SK-N-SH treated with all-trans-retinoic acid at 6 μM for 48 hours (cell line): ENCODE measurements at regions not wholly inside any gene's neighbourhood (a gene's known extent, or its start where the extent isn't known, plus 50 kb on each side); places are given as distances from the start of the nearest gene placed in this dataset.

Source experiments
- ATAC-seq: fragments of 200-7000 bp; cut with Tn5 transposase; 3 replicates; pipeline ENCODE4 v1.9.1; 2020; ENCODE audit warnings: mild to moderate bottlenecking, moderate library complexity
- ARNTL ChIP-seq: fragments of 450-650 bp; formaldehyde crosslinking; IDR thresholded peaks from 2 replicates; pipeline ENCODE4 v1.5.0; 2020; ENCODE audit warnings: low read depth, mild to moderate bottlenecking, moderate library complexity, borderline replicate concordance
- CSDC2 ChIP-seq: fragments of 250-450 bp; sonication (Bioruptor Pico); IDR thresholded peaks from 2 replicates; pipeline ENCODE4 v1.5.0; 2020; ENCODE audit warnings: mild to moderate bottlenecking, moderate library complexity
- CSRNP3 ChIP-seq: fragments of 250-450 bp; sonication (Bioruptor Pico); IDR thresholded peaks from 2 replicates; pipeline ENCODE4 v1.5.1; 2021; ENCODE audit warnings: mild to moderate bottlenecking, moderate library complexity
- GLIS3 ChIP-seq: fragments of 250-450 bp; sonication (Bioruptor Pico); IDR thresholded peaks from 2 replicates; pipeline ENCODE4 v1.5.0; 2020; ENCODE audit warnings: mild to moderate bottlenecking, moderate library complexity
- ISL1 ChIP-seq: fragments of 250-450 bp; sonication (Bioruptor Pico); IDR thresholded peaks from 2 replicates; pipeline ENCODE4 v2.1.2; 2022; ENCODE audit warnings: mild to moderate bottlenecking, moderate library complexity
- OSR1 ChIP-seq: fragments of 250-450 bp; sonication (Bioruptor Pico); IDR thresholded peaks from 2 replicates; pipeline ENCODE4 v1.8.0; 2022; ENCODE audit warnings: moderate library complexity, mild to moderate bottlenecking, inconsistent platforms
- PATZ1 ChIP-seq: fragments of 250-450 bp; sonication (Bioruptor Pico); IDR thresholded peaks from 2 replicates; pipeline ENCODE4 v1.8.0; 2020; ENCODE audit warnings: mild to moderate bottlenecking, moderate library complexity, borderline replicate concordance
- POU6F1 ChIP-seq: fragments of 250-450 bp; sonication (Bioruptor Pico); IDR thresholded peaks from 2 replicates; pipeline ENCODE4 v1.8.0; 2021; ENCODE audit warnings: low read depth, mild to moderate bottlenecking, moderate library complexity, borderline replicate concordance
- PPARA ChIP-seq: fragments of 250-450 bp; sonication (Bioruptor Pico); IDR thresholded peaks from 2 replicates; pipeline ENCODE4 v1.5.0; 2020; ENCODE audit warnings: mild to moderate bottlenecking, borderline replicate concordance
- RARB ChIP-seq: fragments of 250-450 bp; sonication (Bioruptor Pico); IDR thresholded peaks from 2 replicates; pipeline ENCODE4 v1.8.0; 2021; ENCODE audit warnings: mild to moderate bottlenecking, moderate library complexity
- SNAI2 ChIP-seq: fragments of 250-450 bp; sonication (Bioruptor Pico); IDR thresholded peaks from 2 replicates; pipeline ENCODE4 v1.5.0; 2020; ENCODE audit warnings: mild to moderate bottlenecking, moderate library complexity
- TOX ChIP-seq: fragments of 250-450 bp; sonication (Bioruptor Pico); IDR thresholded peaks from 2 replicates; pipeline ENCODE4 v1.8.0; 2021; ENCODE audit warnings: mild to moderate bottlenecking, moderate library complexity, borderline replicate concordance
- TSHZ2 ChIP-seq: fragments of 250-450 bp; sonication (Bioruptor Pico); IDR thresholded peaks from 2 replicates; pipeline ENCODE4 v1.5.0; 2020; ENCODE audit warnings: mild to moderate bottlenecking, moderate library complexity
- ZC3H10 ChIP-seq: fragments of 250-450 bp; sonication (Bioruptor Pico); IDR thresholded peaks from 2 replicates; pipeline ENCODE4 v1.5.1; 2021; ENCODE audit warnings: mild to moderate bottlenecking, moderate library complexity
- ZFP3 ChIP-seq: fragments of 250-450 bp; sonication (Bioruptor Pico); IDR thresholded peaks from 2 replicates; pipeline ENCODE4 v1.5.0; 2020; ENCODE audit warnings: mild to moderate bottlenecking, moderate library complexity
- ZFP30 ChIP-seq: fragments of 450-650 bp; formaldehyde crosslinking; IDR thresholded peaks from 2 replicates; pipeline ENCODE4 v1.5.0; 2022; ENCODE audit warnings: mild to moderate bottlenecking, moderate library complexity
- ZNF565 ChIP-seq: fragments of 450-650 bp; formaldehyde crosslinking; conservative IDR thresholded peaks from 2 replicates; pipeline ENCODE4 v1.5.0; 2020; ENCODE audit warnings: low read depth, mild to moderate bottlenecking, moderate library complexity
- ZNF8 ChIP-seq: fragments of 450-650 bp; formaldehyde crosslinking; IDR thresholded peaks from 2 replicates; pipeline ENCODE4 v1.5.0; 2020; ENCODE audit warnings: mild to moderate bottlenecking, moderate library complexity

- TF ChIP-seq ZNF8 (CRISPR knock-in tag) (peak; percentile 51; the same call in 1 of the 2 replicates), TSHZ2 (CRISPR knock-in tag) (no peak)
- TF ChIP-seq, all 23 proteins: peak for 1
- no peak; the same call in 2 of the 3 replicates for ATAC-seq
Observed at GRCh38 chr1:55535724-55536544, 320.8 kb upstream of the USP24 start.

GRCh38 chr1:55534565-55535121 lies 319.5 kb upstream of the USP24 start:
- no peak for ATAC-seq

GRCh38 chr1:55531644-55532043 lies 316.5 kb upstream of the USP24 start:
- ATAC-seq, result no peak
- TF ChIP-seq ZFP3 (CRISPR knock-in tag) (no peak), CSRNP3 (CRISPR knock-in tag) (no peak), SNAI2 (CRISPR knock-in tag) (no peak), ZFP30 (CRISPR knock-in tag) (no peak), GLIS3 (CRISPR knock-in tag) (no peak), ARNTL (CRISPR knock-in tag) (no peak), CSDC2 (CRISPR knock-in tag) (no peak), TSHZ2 (CRISPR knock-in tag) (no peak), POU6F1 (CRISPR knock-in tag) (no peak), ZNF8 (CRISPR knock-in tag) (no peak), ZC3H10 (CRISPR knock-in tag) (no peak), ISL1 (CRISPR knock-in tag) (no peak), PATZ1 (CRISPR knock-in tag) (no peak), RARB (CRISPR knock-in tag) (no peak), TOX (CRISPR knock-in tag) (no peak), OSR1 (CRISPR knock-in tag) (no peak), PPARA (CRISPR knock-in tag) (no peak), ZNF565 (CRISPR knock-in tag) (no peak)
- TF ChIP-seq, all 23 proteins: peak for 0

More at GRCh38 chr1:55534565-55535121, 319.5 kb upstream of the USP24 start:
- TF ChIP-seq RARB (CRISPR knock-in tag) (no peak), ZFP30 (CRISPR knock-in tag) (no peak), CSDC2 (CRISPR knock-in tag) (no peak)
- TF ChIP-seq, all 23 proteins: peak for 0
